Caco-2 (cell line): ENCODE measurements at regions not wholly inside any gene's neighbourhood (a gene's known extent, or its start where the extent isn't known, plus 50 kb on each side); places are given as distances from the start of the nearest gene placed in this dataset.
"Not testable (repeated sequence)": the region's sequence is repeated elsewhere in the genome, so short reads cannot be mapped to it uniquely, and the experiment has no call there.

Source experiments
- BruUV-seq: library from RNA; stranded (reverse); fragments of 400-500 nt; replicated peaks from 2 replicates; lab custom pipeline; 2021; lab: Mats Ljungman, UMichigan
- CTCF ChIA-PET: fragments of 300-600 bp; sonication (Branson Sonifier 250); formaldehyde crosslinking; loops from one replicate; lab custom pipeline; 2022; ENCODE audit warnings: antibody characterized with exemption; lab: Charles Lee
- POLR2A ChIA-PET: fragments of 300-600 bp; sonication (Branson Sonifier 250); formaldehyde crosslinking; loops from one replicate; lab custom pipeline; 2022; ENCODE audit warnings: antibody characterized with exemption; lab: Charles Lee
- DNase-seq, 2 experiments: peaks; one replicate each; pipeline versions ENCODE4 v3.0.0 to v3.0.0-alpha.2; 2020 to 2022
- H3K27me3 ChIP-seq: replicated peaks from 2 replicates; pipeline ENCODE4 v1.6.0; 2011; ENCODE audit warnings: low read length; ENCODE audit not compliant: control insufficient read depth, insufficient read depth
- H3K36me3 ChIP-seq: 2 replicates; pipeline ENCODE4 v1.5.1; 2011; ENCODE audit warnings: low read length; ENCODE audit not compliant: control insufficient read depth, insufficient read depth
- H3K4me1 ChIP-seq: fragments of 250-450 bp; sonication (Bioruptor Pico); 2 replicates; pipeline ENCODE4 v1.5.1; 2020; ENCODE audit warnings: mild to moderate bottlenecking
- H3K4me3 ChIP-seq: 2 replicates; pipeline ENCODE4 v1.5.1; 2011; ENCODE audit warnings: low read depth, mild to moderate bottlenecking, control low read depth, low read length
- H3K9me3 ChIP-seq: fragments of 250-450 bp; sonication (Bioruptor Pico); 2 replicates; pipeline ENCODE4 v1.5.1; 2020; ENCODE audit warnings: mild to moderate bottlenecking, moderate library complexity
- H3K27ac Mint-ChIP-seq: one replicate; pipeline ENCODE4 v1.8.0; 2022; ENCODE audit warnings: mixed read lengths; ENCODE audit not compliant: unreplicated experiment
- H3K27me3 Mint-ChIP-seq: one replicate; pipeline ENCODE4 v1.8.0; 2022; ENCODE audit warnings: mixed read lengths; ENCODE audit not compliant: insufficient read depth, unreplicated experiment
- H3K36me3 Mint-ChIP-seq: one replicate; pipeline ENCODE4 v1.8.0; 2022; ENCODE audit warnings: mild to moderate bottlenecking, mixed read lengths; ENCODE audit not compliant: insufficient read depth, unreplicated experiment
- H3K4me1 Mint-ChIP-seq: one replicate; pipeline ENCODE4 v1.8.0; 2022; ENCODE audit warnings: low read depth, mixed read lengths; ENCODE audit not compliant: unreplicated experiment
- H3K4me3 Mint-ChIP-seq: one replicate; pipeline ENCODE4 v1.8.0; 2022; ENCODE audit warnings: mild to moderate bottlenecking, moderate library complexity, mixed read lengths; ENCODE audit not compliant: unreplicated experiment
- H3K9me3 Mint-ChIP-seq: one replicate; pipeline ENCODE4 v1.8.0; 2022; ENCODE audit warnings: mixed read lengths; ENCODE audit not compliant: unreplicated experiment
- CTCF ChIP-seq, 2 experiments: fragments of 200-600 bp in 1 of 2; IDR thresholded peaks; 1 replicate in 1 of 2; 2 replicates in 1 of 2; pipeline versions ENCODE4 v1.5.1 to v1.8.0; 2011 to 2022; ENCODE audit warnings: antibody characterized with exemption in 1 of 2, control low read depth in 1 of 2, inconsistent platforms in 1 of 2, low read depth in 1 of 2, low read length in 1 of 2, mild to moderate bottlenecking in 1 of 2, moderate library complexity in 1 of 2; ENCODE audit not compliant: insufficient read depth in 1 of 2, severe bottlenecking in 1 of 2, unreplicated experiment in 1 of 2
- intact Hi-C: fragments of 100-400 bp; cut with micrococcal nuclease; formaldehyde crosslinking; loops from one replicate; pipeline ENCODE4 v1.10.0; 2022; ENCODE audit not compliant: unreplicated experiment

GRCh38 chr20:51125780-51126179 lies 102.9 kb upstream of the KCNG1 start:
- ChIA-PET CTCF (interaction anchor here (1.0 kb wide), 1 partner anchor 138 kb away, joined by 3 read pairs; no protein-coding TSS in a partner anchor), POLR2A (no interaction called here)
- H3K27me3 Mint-ChIP-seq: peaks cover 19% of the 10 kb centered on the region
- intact Hi-C loops: no loop called here
- H3K9me3 Mint-ChIP-seq: no peaks in the 10 kb centered on the region
- no peaks in the 10 kb centered on the region for H3K9me3 ChIP-seq
- no peak for TF ChIP-seq CTCF (IDR thresholded peaks at IDR 0.05; ENCODE audit: insufficient read depth in 1 of 2, low read depth in 1 of 2, low read length in 1 of 2, severe bottlenecking in 1 of 2, unreplicated experiment in 1 of 2)
- no peaks in the 10 kb centered on the region for H3K4me1 ChIP-seq
- H3K27me3 ChIP-seq: peaks cover 2% of the 10 kb centered on the region
- no peaks in the 10 kb centered on the region for H3K36me3 Mint-ChIP-seq
- H3K4me3 Mint-ChIP-seq: no peak overlapping the region
- no TSS peak for BruUV-seq
- no peak overlapping the region for H3K27ac Mint-ChIP-seq
- peak in 1 of 2 experiments; percentile 23 for DNase-seq
- peaks cover 7% of the 10 kb centered on the region for H3K4me1 Mint-ChIP-seq
- H3K4me3 ChIP-seq: no peak overlapping the region
- no peaks in the 10 kb centered on the region for H3K36me3 ChIP-seq

- H3K4me1 Mint-ChIP-seq: peaks cover 7% of the 10 kb centered on the region
- Histone ChIP-seq H3K36me3 (no peaks in the 10 kb centered on the region), H3K4me3 (no peak overlapping the region), H3K27me3 (peaks cover 2% of the 10 kb centered on the region; the same call in 1 of the 2 replicates), H3K9me3 (no peaks in the 10 kb centered on the region), H3K4me1 (no peaks in the 10 kb centered on the region)
- ChIA-PET CTCF (no interaction called here), POLR2A (no interaction called here)
- intact Hi-C loops: no loop called here
- H3K27ac Mint-ChIP-seq: no peak overlapping the region
- no TSS peak for BruUV-seq
- DNase-seq: peak in 1 of 2 experiments; percentile 35
- H3K27me3 Mint-ChIP-seq: peaks cover 17% of the 10 kb centered on the region
- TF ChIP-seq CTCF (IDR thresholded peaks at IDR 0.05; ENCODE audit: insufficient read depth in 1 of 2, low read depth in 1 of 2, low read length in 1 of 2, severe bottlenecking in 1 of 2, unreplicated experiment in 1 of 2): no peak
- no peaks in the 10 kb centered on the region for H3K9me3 Mint-ChIP-seq
- no peak overlapping the region for H3K4me3 Mint-ChIP-seq
- H3K36me3 Mint-ChIP-seq: no peaks in the 10 kb centered on the region
These were observed 102.2 kb upstream of the KCNG1 start for GRCh38 chr20:51125105-51125504.

GRCh38 chr20:51123887-51124286 lies 101.0 kb upstream of the KCNG1 start:
- CTCF ChIA-PET: interaction anchor here (0.7 to 1.2 kb wide), 2 partner anchors 117 to 136 kb away, joined by 3 read pairs; no protein-coding TSS in a partner anchor
- H3K27ac Mint-ChIP-seq, H3K9me3 Mint-ChIP-seq, H3K9me3 ChIP-seq, POLR2A ChIA-PET, BruUV-seq, H3K27me3 ChIP-seq, intact Hi-C loops, H3K4me1 Mint-ChIP-seq, H3K36me3 Mint-ChIP-seq, H3K4me1 ChIP-seq, H3K4me3 ChIP-seq, DNase-seq, H3K4me3 Mint-ChIP-seq, H3K36me3 ChIP-seq: not testable (repeated sequence)
- peaks cover 19% of the 10 kb centered on the region for H3K27me3 Mint-ChIP-seq
